PC-9 (cell line): ENCODE measurements at regions not wholly inside any gene's neighbourhood (a gene's known extent, or its start where the extent isn't known, plus 50 kb on each side); places are given as distances from the start of the nearest gene placed in this dataset.

Source experiments
- BruUV-seq: library from RNA; stranded (reverse); fragments of 400-500 nt; replicated peaks from 2 replicates; lab custom pipeline; 2021; lab: Mats Ljungman, UMichigan
- CTCF ChIA-PET: fragments of 300-600 bp; sonication (Branson Sonifier 250); formaldehyde crosslinking; loops from one replicate; lab custom pipeline; 2022; ENCODE audit warnings: antibody characterized with exemption; lab: Charles Lee
- POLR2A ChIA-PET: fragments of 300-600 bp; sonication (Branson Sonifier 250); formaldehyde crosslinking; loops from one replicate; lab custom pipeline; 2022; ENCODE audit warnings: antibody characterized with exemption; ENCODE audit not compliant: unreplicated experiment; lab: Charles Lee
- DNase-seq, 2 experiments: peaks; one replicate each; pipeline versions ENCODE4 v3.0.0 to v3.0.0-alpha.2; 2015 to 2022; ENCODE audit warnings: mixed read lengths in 1 of 2
- H2AFZ ChIP-seq: fragments of 200-600 bp; sonication (generic); 2 replicates; pipeline ENCODE4 v1.8.1; 2017; ENCODE audit warnings: antibody characterized with exemption
- H3F3A ChIP-seq: fragments of 200-600 bp; sonication (generic); 2 replicates; pipeline ENCODE4 v1.8.1; 2017; ENCODE audit warnings: antibody characterized with exemption, mild to moderate bottlenecking, low read depth; ENCODE audit not compliant: insufficient read depth
- H3K27ac ChIP-seq: fragments of 200-600 bp; sonication (generic); 2 replicates; pipeline ENCODE4 v1.6.1; 2016; ENCODE audit warnings: mixed run types
- H3K27me3 ChIP-seq: fragments of 200-600 bp; sonication (generic); 2 replicates; pipeline ENCODE4 v1.6.1; 2016; ENCODE audit warnings: low read depth, mixed run types; ENCODE audit not compliant: insufficient read depth
- H3K36me3 ChIP-seq: fragments of 200-600 bp; sonication (generic); 2 replicates; pipeline ENCODE4 v1.6.1; 2016; ENCODE audit warnings: low read depth, mixed run types
- H3K4me1 ChIP-seq: fragments of 200-600 bp; sonication (generic); replicated peaks from 2 replicates; pipeline ENCODE4 v1.6.1; 2016; ENCODE audit warnings: mixed run types; ENCODE audit not compliant: insufficient read depth
- H3K4me2 ChIP-seq: fragments of 200-600 bp; sonication (generic); 2 replicates; pipeline ENCODE4 v1.6.1; 2017; ENCODE audit warnings: mixed run types
- H3K4me3 ChIP-seq: fragments of 200-600 bp; sonication (generic); 2 replicates; pipeline ENCODE4 v1.6.1; 2016; ENCODE audit warnings: mixed run types
- H3K79me2 ChIP-seq: fragments of 200-600 bp; sonication (generic); 2 replicates; pipeline ENCODE4 v1.6.1; 2017; ENCODE audit warnings: low read depth, mixed run types
- H3K9me2 ChIP-seq: fragments of 200-600 bp; sonication (generic); 2 replicates; pipeline ENCODE4 v1.8.1; 2017; ENCODE audit warnings: mild to moderate bottlenecking; ENCODE audit not compliant: insufficient read depth
- H3K9me3 ChIP-seq: fragments of 200-600 bp; sonication (generic); 2 replicates; pipeline ENCODE4 v1.8.1; 2016; ENCODE audit warnings: low read depth; ENCODE audit not compliant: insufficient read depth
- H4K20me1 ChIP-seq: fragments of 200-600 bp; sonication (generic); 2 replicates; pipeline ENCODE4 v1.8.1; 2017; ENCODE audit not compliant: insufficient read depth
- EZH2 ChIP-seq: fragments of 200-600 bp; sonication (generic); IDR thresholded peaks from 2 replicates; pipeline ENCODE4 v1.8.0; 2017; ENCODE audit warnings: antibody characterized with exemption, low read depth
- intact Hi-C: fragments of 100-400 bp; cut with micrococcal nuclease; formaldehyde crosslinking; loops from one replicate; pipeline ENCODE4 v1.10.0; 2022; ENCODE audit not compliant: unreplicated experiment
- TF ChIP-seq, protein P1 (sequence below): fragments of 200-600 bp; sonication (generic); conservative IDR thresholded peaks from 2 replicates; pipeline ENCODE4 v1.6.1; 2017; ENCODE audit warnings: mixed run types, antibody characterized with exemption, mild to moderate bottlenecking, moderate library complexity

DNA sequence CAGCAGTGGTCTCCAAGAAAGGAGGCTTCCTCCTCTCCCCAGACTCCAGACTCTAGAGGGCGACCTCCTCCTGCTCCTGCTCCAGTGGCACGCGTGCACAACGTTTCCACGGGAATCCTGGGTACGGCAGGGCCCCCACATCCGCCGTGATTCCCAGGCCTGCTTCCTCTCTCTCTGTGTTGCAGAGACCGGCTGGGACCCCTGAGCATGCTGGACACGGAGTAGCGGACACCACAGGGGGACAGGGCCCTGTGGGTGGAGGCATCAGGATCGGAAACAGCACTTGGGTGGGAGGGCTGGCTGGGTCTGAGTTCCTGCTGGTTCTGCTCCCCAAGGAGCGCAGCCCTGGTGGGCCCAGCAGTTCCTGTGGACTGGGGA lies 75.9 kb upstream of the SLC35G4 start:
- no peaks in the 10 kb centered on the region for H3K4me1 ChIP-seq
- no peak for DNase-seq
- no peaks in the 10 kb centered on the region for H3K9me3 ChIP-seq
- no peaks in the 10 kb centered on the region for H3F3A ChIP-seq
- BruUV-seq = no TSS peak
- H3K79me2 ChIP-seq = no peaks in the 10 kb centered on the region
- no peak overlapping the region for H3K4me3 ChIP-seq
- ChIA-PET CTCF (no interaction called here), POLR2A (no interaction called here)
- H3K9me2 ChIP-seq = no peaks in the 10 kb centered on the region
- H2AFZ ChIP-seq = no peak overlapping the region
- H3K27me3 ChIP-seq = peaks cover 85% of the 10 kb centered on the region
- H3K4me2 ChIP-seq = no peak overlapping the region
- H3K27ac ChIP-seq = no peak overlapping the region
- intact Hi-C loops = no loop called here
- no peaks in the 10 kb centered on the region for H3K36me3 ChIP-seq
- TF ChIP-seq EZH2 = no peak
- TF ChIP-seq, protein P1, sequence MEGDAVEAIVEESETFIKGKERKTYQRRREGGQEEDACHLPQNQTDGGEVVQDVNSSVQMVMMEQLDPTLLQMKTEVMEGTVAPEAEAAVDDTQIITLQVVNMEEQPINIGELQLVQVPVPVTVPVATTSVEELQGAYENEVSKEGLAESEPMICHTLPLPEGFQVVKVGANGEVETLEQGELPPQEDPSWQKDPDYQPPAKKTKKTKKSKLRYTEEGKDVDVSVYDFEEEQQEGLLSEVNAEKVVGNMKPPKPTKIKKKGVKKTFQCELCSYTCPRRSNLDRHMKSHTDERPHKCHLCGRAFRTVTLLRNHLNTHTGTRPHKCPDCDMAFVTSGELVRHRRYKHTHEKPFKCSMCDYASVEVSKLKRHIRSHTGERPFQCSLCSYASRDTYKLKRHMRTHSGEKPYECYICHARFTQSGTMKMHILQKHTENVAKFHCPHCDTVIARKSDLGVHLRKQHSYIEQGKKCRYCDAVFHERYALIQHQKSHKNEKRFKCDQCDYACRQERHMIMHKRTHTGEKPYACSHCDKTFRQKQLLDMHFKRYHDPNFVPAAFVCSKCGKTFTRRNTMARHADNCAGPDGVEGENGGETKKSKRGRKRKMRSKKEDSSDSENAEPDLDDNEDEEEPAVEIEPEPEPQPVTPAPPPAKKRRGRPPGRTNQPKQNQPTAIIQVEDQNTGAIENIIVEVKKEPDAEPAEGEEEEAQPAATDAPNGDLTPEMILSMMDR = no peak
- no peaks in the 10 kb centered on the region for H4K20me1 ChIP-seq

DNA sequence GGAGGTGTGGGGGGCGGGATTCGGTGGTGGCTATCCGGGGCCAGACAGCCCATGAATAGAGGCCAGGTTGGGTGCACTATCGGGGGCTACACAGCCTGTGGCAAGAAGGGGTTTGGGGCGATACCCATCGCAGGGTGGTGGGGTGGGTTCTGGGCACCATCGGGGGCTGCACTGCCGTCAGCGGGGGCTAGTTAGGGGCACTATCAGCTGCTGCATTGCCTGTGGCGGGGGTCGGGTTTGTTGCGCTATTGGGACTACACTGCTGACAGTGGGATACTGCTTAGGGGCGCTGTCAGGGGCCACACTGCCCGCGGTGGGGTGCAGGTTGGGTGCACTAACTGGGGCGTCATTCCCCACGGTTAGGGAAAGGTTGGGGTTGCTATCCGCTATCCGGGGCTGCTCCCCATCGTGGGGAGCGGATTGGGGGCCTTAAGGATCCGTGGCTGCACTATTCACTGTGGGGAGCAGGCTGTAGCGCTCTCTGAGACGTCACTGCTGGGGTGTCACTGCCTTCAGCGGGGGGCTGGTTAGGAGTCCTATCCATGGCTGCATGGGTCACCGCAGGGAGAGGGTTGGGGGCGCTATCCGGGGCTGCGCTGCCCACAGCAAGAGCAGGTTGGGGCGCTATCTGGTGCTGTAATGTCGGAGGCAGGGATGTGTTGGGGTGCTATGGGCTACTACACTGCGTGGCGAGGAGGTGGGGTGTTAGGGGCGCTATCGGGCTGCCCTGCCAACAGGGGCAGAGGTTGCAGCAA lies 76.5 kb upstream of the SLC35G4 start:
- Histone ChIP-seq H3F3A (no peaks in the 10 kb centered on the region), H3K27ac (no peak overlapping the region), H3K4me3 (no peak overlapping the region), H2AFZ (no peak overlapping the region), H3K9me2 (no peaks in the 10 kb centered on the region), H3K9me3 (no peaks in the 10 kb centered on the region), H3K27me3 (peaks cover 90% of the 10 kb centered on the region), H3K4me1 (no peaks in the 10 kb centered on the region), H4K20me1 (no peaks in the 10 kb centered on the region), H3K36me3 (no peaks in the 10 kb centered on the region), H3K4me2 (no peak overlapping the region), H3K79me2 (no peaks in the 10 kb centered on the region)
- intact Hi-C loops = no loop called here
- no peak for DNase-seq
- ChIA-PET CTCF (no interaction called here), POLR2A (no interaction called here)
- no TSS peak for BruUV-seq
- no peak for TF ChIP-seq EZH2
- TF ChIP-seq, protein P1 = no peak

DNA sequence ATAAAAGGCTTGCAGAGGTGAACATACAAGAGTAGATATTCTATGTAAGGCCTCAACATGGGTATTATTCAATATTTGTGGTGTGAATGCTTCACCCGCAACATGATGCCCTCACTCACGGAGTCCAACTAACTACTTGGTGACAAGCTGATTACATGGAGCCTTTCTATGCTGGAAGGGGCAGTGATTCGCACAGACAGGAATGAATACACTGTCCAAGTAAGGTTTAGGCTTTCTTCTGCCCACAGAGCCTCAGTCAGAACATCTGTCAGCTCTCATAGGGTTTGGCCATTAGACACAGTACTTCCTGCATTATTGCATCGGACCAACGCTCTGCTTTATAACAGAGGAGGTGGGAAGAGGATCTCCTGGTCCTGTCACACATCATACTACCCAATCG lies 80.3 kb upstream of the SLC35G4 start:
- POLR2A ChIA-PET = no interaction called here

More for the DNA sequence above, 80.3 kb upstream of the SLC35G4 start:
- H3F3A ChIP-seq = no peaks in the 10 kb centered on the region
- no peak for TF ChIP-seq EZH2
- TF ChIP-seq, protein P1 = no peak
- no peaks in the 10 kb centered on the region for H4K20me1 ChIP-seq
- no peaks in the 10 kb centered on the region for H3K9me2 ChIP-seq
- H3K9me3 ChIP-seq = no peaks in the 10 kb centered on the region
- CTCF ChIA-PET = no interaction called here
- H2AFZ ChIP-seq = no peak overlapping the region
- intact Hi-C loops = no loop called here
- no TSS peak for BruUV-seq
- H3K27me3 ChIP-seq = peaks cover 81% of the 10 kb centered on the region
- H3K4me2 ChIP-seq = no peak overlapping the region
- no peak for DNase-seq
- H3K36me3 ChIP-seq = no peaks in the 10 kb centered on the region
- H3K27ac ChIP-seq = no peak overlapping the region
- H3K4me1 ChIP-seq = no peaks in the 10 kb centered on the region
- no peak overlapping the region for H3K4me3 ChIP-seq
- no peaks in the 10 kb centered on the region for H3K79me2 ChIP-seq
